LNCaP clone FGC (cell line): ENCODE measurements at regions not wholly inside any gene's neighbourhood (a gene's known extent, or its start where the extent isn't known, plus 50 kb on each side); places are given as distances from the start of the nearest gene placed in this dataset.

Experiments
- DNase-seq: peaks from one replicate; pipeline ENCODE4 v3.0.0-alpha.2; 2011; ENCODE audit warnings: low read depth
- H3K4me3 ChIP-seq: 2 replicates; pipeline ENCODE4 v1.5.1; 2011; ENCODE audit warnings: mild to moderate bottlenecking, low read depth, low read length, control low read depth
- TF ChIP-seq, protein P1 (sequence below): IDR thresholded peaks from 2 replicates; pipeline ENCODE4 v1.5.1; 2012; ENCODE audit warnings: mild to moderate bottlenecking; ENCODE audit not compliant: control insufficient read depth, insufficient read depth; ENCODE audit errors: extremely low read depth

- TF ChIP-seq, protein P1, sequence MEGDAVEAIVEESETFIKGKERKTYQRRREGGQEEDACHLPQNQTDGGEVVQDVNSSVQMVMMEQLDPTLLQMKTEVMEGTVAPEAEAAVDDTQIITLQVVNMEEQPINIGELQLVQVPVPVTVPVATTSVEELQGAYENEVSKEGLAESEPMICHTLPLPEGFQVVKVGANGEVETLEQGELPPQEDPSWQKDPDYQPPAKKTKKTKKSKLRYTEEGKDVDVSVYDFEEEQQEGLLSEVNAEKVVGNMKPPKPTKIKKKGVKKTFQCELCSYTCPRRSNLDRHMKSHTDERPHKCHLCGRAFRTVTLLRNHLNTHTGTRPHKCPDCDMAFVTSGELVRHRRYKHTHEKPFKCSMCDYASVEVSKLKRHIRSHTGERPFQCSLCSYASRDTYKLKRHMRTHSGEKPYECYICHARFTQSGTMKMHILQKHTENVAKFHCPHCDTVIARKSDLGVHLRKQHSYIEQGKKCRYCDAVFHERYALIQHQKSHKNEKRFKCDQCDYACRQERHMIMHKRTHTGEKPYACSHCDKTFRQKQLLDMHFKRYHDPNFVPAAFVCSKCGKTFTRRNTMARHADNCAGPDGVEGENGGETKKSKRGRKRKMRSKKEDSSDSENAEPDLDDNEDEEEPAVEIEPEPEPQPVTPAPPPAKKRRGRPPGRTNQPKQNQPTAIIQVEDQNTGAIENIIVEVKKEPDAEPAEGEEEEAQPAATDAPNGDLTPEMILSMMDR = no peak
- no peak for DNase-seq
- no peak overlapping the region for H3K4me3 ChIP-seq
Observed at GRCh38 chr11:23653071-23653675, 792.9 kb upstream of the CCDC179 start.

- H3K4me3 ChIP-seq = no peak overlapping the region
- DNase-seq = no peak
- TF ChIP-seq, protein P1 = no peak
Observed at GRCh38 chr11:23668324-23668723, 808.0 kb upstream of the CCDC179 start.

GRCh38 chr11:23673366-23673765, 813.1 kb upstream of the CCDC179 start:
- no peak for DNase-seq
- no peak overlapping the region for H3K4me3 ChIP-seq
- TF ChIP-seq, protein P1 = no peak

DNA sequence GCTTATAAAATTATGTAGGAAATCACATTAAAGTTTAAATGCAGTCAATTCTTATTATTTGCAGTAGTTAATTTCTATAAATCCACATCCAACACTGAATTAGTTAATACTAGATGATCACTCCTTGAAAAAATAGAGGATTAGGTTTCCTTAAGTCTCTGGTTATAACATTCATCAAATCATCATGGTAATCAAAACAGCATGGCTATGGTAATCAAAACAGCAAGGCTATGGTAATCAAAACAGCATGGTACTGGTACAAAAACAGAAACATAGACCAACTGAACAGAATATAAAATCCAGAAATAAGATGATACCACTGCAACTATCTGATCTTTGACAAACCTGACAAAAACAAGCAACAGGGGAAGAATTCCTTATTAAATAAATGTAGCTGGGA, 814.6 kb upstream of the CCDC179 start:
- TF ChIP-seq, protein P1 = no peak
- no peak for DNase-seq
- no peak overlapping the region for H3K4me3 ChIP-seq

DNA sequence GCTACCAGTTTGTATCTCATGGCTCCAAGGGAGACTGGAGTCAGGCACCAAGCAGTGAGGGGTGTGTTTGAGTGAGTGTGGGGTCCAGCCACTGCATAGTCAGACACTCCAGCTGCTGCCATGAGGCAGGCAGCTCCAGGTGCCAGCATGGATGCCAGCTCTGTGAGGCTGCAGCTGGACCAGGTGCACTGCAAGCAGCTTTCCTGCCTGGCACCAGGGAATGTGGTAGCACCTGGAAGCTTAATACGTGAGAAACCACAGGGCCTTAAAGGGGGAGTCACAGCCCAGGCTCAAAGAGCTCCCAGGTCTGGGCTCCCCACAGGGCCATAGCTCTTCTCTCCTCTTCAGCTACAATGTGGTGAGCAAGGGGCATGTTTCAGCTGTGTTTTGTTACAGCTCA, 817.8 kb upstream of the LUZP2 start:
- DNase-seq = no peak
- TF ChIP-seq, protein P1 = no peak
- H3K4me3 ChIP-seq = no peak overlapping the region

DNA sequence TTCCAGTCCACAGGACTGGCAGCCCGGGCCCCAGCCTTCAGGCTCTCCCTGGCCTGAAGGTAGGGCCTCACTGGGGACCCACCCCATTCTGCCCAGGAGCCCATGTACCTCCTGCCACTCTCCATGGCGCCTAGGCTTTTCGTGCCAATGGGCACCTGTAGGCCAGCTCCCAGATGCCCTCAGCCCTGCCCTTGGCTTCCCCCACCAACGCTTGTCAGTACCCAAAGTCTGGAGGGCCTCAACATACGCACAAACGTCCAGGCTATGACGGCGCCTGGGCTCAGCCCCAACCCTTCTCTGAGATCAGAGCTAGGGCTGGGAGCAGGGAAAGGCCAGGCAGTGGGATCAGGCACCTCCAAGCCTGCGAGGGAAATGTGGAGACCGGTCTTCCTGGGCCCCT, 816.9 kb upstream of the LUZP2 start:
- no peak overlapping the region for H3K4me3 ChIP-seq
- TF ChIP-seq, protein P1 = no peak
- no peak for DNase-seq
